Kidney (tissue), 13 donors: ENCODE measurements at regions not wholly inside any gene's neighbourhood (a gene's known extent, or its start where the extent isn't known, plus 50 kb on each side); places are given as distances from the start of the nearest gene placed in this dataset.

Source experiments
- DNase-seq, 5 donors: peaks; one replicate each; pipeline ENCODE4 v3.0.0-alpha.2; 2013 to 2020
- FAIRE-seq: peaks from 2 replicates; lab custom pipeline; 2012; peaks lifted over from hg19 to GRCh38; lab: Jason Lieb, UNC
- H3K27ac ChIP-seq, 2 donors: one replicate each; pipeline ENCODE4 v1.7.0; 2013; ENCODE audit warnings: low read depth in 2 of 2, low read length in 2 of 2, inconsistent platforms in 1 of 2
- H3K27me3 ChIP-seq: one replicate; pipeline ENCODE4 v1.7.1; 2013; ENCODE audit warnings: low read length, inconsistent platforms; ENCODE audit not compliant: control insufficient read depth, insufficient read depth
- H3K36me3 ChIP-seq, 3 donors: one replicate each; pipeline versions ENCODE4 v1.7.0 to v1.7.1; 2013; ENCODE audit warnings: low read length in 3 of 3, control low read depth in 1 of 3, inconsistent platforms in 1 of 3; ENCODE audit not compliant: insufficient read depth in 3 of 3, control insufficient read depth in 2 of 3
- H3K4me1 ChIP-seq, 3 donors: one replicate each; pipeline versions ENCODE4 v1.7.0 to v1.7.1; 2013; ENCODE audit warnings: low read length in 3 of 3, inconsistent platforms in 1 of 3, low read depth in 1 of 3; ENCODE audit not compliant: control insufficient read depth in 2 of 3, insufficient read depth in 2 of 3
- H3K4me3 ChIP-seq, 3 donors: one replicate each; pipeline versions ENCODE4 v1.7.0 to v1.8.1; 2013; ENCODE audit warnings: low read length in 3 of 3, control low read depth in 1 of 3, inconsistent platforms in 1 of 3
- H3K9ac ChIP-seq, 3 donors: one replicate each; pipeline versions ENCODE4 v1.7.0 to v1.7.1; 2013; ENCODE audit warnings: low read length in 3 of 3, control low read depth in 1 of 3, inconsistent platforms in 1 of 3
- H3K9me3 ChIP-seq, 3 donors: one replicate each; pipeline versions ENCODE4 v1.7.0 to v1.7.1; 2013; ENCODE audit warnings: low read length in 3 of 3, control low read depth in 1 of 3, inconsistent platforms in 1 of 3; ENCODE audit not compliant: control insufficient read depth in 2 of 3, insufficient read depth in 1 of 3
- CTCF ChIP-seq: IDR thresholded peaks from 3 replicates; pipeline ENCODE4 v1.5.1; 2012; ENCODE audit warnings: mild to moderate bottlenecking, moderate library complexity, borderline replicate concordance; ENCODE audit not compliant: insufficient read depth; ENCODE audit errors: extremely low read depth
- intact Hi-C: fragments of 100-400 bp; cut with DNase I; formaldehyde crosslinking; loops from one replicate; pipeline ENCODE4 v1.11.1; 2022
- donor health status: control.
- donor health status: control.
- donor health status: control.
- donor health status: control.
- donor health status: control.
- donor health status: DM: yes; HTN: yes; CAD: no.
- donor health status: Normal renal cell carcinoma (clear cell type).

- no peak overlapping the region for H3K4me3 ChIP-seq
- intact Hi-C loops = no loop called here
- no peak overlapping the region for H3K27ac ChIP-seq
- FAIRE-seq (no peak), DNase-seq (no peak)
- no peak overlapping the region for H3K9ac ChIP-seq
- H3K4me1 ChIP-seq = no peaks in the 10 kb centered on the region
- no peaks in the 10 kb centered on the region for H3K9me3 ChIP-seq
- no peaks in the 10 kb centered on the region for H3K27me3 ChIP-seq
- H3K36me3 ChIP-seq = no peaks in the 10 kb centered on the region
- no peak for TF ChIP-seq CTCF
These were observed 161.2 kb upstream of the COBL start for GRCh38 chr7:51477819-51478218.

GRCh38 chr7:51477323-51477722 lies 160.7 kb upstream of the COBL start:
- Histone ChIP-seq H3K27ac (no peak overlapping the region), H3K9ac (no peak overlapping the region), H3K4me1 (no peaks in the 10 kb centered on the region), H3K4me3 (peak overlapping the region in 1 of 3 donors; percentile 16), H3K36me3 (no peaks in the 10 kb centered on the region), H3K9me3 (no peaks in the 10 kb centered on the region), H3K27me3 (no peaks in the 10 kb centered on the region)
- DNase-seq (no peak), FAIRE-seq (no peak)
- TF ChIP-seq CTCF = no peak
- intact Hi-C loops = no loop called here

GRCh38 chr7:51476026-51476425 lies 159.4 kb upstream of the COBL start:
- H3K4me3 ChIP-seq = no peak overlapping the region
- no peak overlapping the region for H3K9ac ChIP-seq
- TF ChIP-seq CTCF = no peak
- H3K27ac ChIP-seq = no peak overlapping the region
- DNase-seq = no peak
- H3K9me3 ChIP-seq = no peaks in the 10 kb centered on the region
- H3K27me3 ChIP-seq = no peaks in the 10 kb centered on the region
- intact Hi-C loops = no loop called here
- FAIRE-seq = no peak
- H3K36me3 ChIP-seq = no peaks in the 10 kb centered on the region
- H3K4me1 ChIP-seq = no peaks in the 10 kb centered on the region

- H3K9me3 ChIP-seq = no peaks in the 10 kb centered on the region
- H3K4me3 ChIP-seq = no peak overlapping the region
- H3K27ac ChIP-seq = no peak overlapping the region
- intact Hi-C loops = no loop called here
- no peak for TF ChIP-seq CTCF
- H3K27me3 ChIP-seq = no peaks in the 10 kb centered on the region
- no peaks in the 10 kb centered on the region for H3K36me3 ChIP-seq
- DNase-seq (no peak), FAIRE-seq (no peak)
- H3K9ac ChIP-seq = no peak overlapping the region
- H3K4me1 ChIP-seq = no peaks in the 10 kb centered on the region
These were observed 156.3 kb upstream of the COBL start for GRCh38 chr7:51472873-51473272.
